ENCODE measurements at regions not wholly inside any gene's neighbourhood (a gene's known extent, or its start where the extent isn't known, plus 50 kb on each side); places are given as distances from the start of the nearest gene placed in this dataset.

DNA sequence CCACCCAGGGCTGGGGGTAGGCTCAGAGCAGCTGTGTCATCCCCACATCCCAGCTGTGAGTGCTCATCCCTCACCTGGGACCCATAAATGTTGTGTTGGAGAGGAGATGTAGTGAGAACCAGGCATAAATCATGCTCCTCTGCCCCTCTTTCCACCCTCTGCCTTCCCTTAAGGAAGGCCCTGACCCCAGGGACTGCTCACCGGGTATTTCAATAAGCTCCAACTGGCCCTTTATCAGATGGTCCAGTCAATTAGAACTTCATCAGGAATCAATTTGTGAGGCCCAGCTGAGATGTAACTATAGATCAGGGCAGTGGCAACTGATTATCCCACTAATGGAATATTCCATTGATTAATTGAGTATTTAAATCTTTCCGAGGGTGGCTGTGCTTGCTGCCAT lies 50.8 kb upstream of the NTRK3 start:
- Histone ChIP-seq H3K36me3 (no peaks in the 10 kb centered on the region), H3F3A (ENCODE audit: low read depth) (no peaks in the 10 kb centered on the region), H3K4me2 (no peak overlapping the region), H3K9ac (no peak overlapping the region), H3K79me2 (ENCODE audit: low read depth) (no peaks in the 10 kb centered on the region), H3K9me3 (ENCODE audit: low read depth) (no peaks in the 10 kb centered on the region), H3K4me3 (no peak overlapping the region), H3K27ac (no peak overlapping the region), H2AFZ (replicated peaks) (no peak overlapping the region), H4K20me1 (ENCODE audit: low read depth) (no peaks in the 10 kb centered on the region), H3K4me1 (no peaks in the 10 kb centered on the region), H3K27me3 (no peaks in the 10 kb centered on the region)
- Mint-ChIP-seq H3K4me1 (no peaks in the 10 kb centered on the region), H3K36me3 (no peaks in the 10 kb centered on the region), H3K4me3 (no peak overlapping the region), H3K27me3 (ENCODE audit: insufficient read depth, low read depth) (peaks cover 4% of the 10 kb centered on the region), H3K27ac (no peak overlapping the region), H3K9me3 (no peaks in the 10 kb centered on the region)
- TF ChIP-seq, protein P1, sequence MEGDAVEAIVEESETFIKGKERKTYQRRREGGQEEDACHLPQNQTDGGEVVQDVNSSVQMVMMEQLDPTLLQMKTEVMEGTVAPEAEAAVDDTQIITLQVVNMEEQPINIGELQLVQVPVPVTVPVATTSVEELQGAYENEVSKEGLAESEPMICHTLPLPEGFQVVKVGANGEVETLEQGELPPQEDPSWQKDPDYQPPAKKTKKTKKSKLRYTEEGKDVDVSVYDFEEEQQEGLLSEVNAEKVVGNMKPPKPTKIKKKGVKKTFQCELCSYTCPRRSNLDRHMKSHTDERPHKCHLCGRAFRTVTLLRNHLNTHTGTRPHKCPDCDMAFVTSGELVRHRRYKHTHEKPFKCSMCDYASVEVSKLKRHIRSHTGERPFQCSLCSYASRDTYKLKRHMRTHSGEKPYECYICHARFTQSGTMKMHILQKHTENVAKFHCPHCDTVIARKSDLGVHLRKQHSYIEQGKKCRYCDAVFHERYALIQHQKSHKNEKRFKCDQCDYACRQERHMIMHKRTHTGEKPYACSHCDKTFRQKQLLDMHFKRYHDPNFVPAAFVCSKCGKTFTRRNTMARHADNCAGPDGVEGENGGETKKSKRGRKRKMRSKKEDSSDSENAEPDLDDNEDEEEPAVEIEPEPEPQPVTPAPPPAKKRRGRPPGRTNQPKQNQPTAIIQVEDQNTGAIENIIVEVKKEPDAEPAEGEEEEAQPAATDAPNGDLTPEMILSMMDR (IDR thresholded peaks at IDR 0.05), result no peak
- TF ChIP-seq EZH2phosphoT487 (IDR thresholded peaks at IDR 0.05) (no peak), EZH2 (IDR thresholded peaks at IDR 0.05) (no peak)
- DNase-seq (ENCODE audit: low spot score), result no peak
